HG02623 (cell line): ENCODE measurements at regions not wholly inside any gene's neighbourhood (a gene's known extent, or its start where the extent isn't known, plus 50 kb on each side); places are given as distances from the start of the nearest gene placed in this dataset.

Experiments used
- ATAC-seq: cut with Tn5 transposase; IDR thresholded peaks from one replicate; pipeline ENCODE4 v1.9.1; 2021; ENCODE audit warnings: moderate library complexity; ENCODE audit not compliant: unreplicated experiment

DNA sequence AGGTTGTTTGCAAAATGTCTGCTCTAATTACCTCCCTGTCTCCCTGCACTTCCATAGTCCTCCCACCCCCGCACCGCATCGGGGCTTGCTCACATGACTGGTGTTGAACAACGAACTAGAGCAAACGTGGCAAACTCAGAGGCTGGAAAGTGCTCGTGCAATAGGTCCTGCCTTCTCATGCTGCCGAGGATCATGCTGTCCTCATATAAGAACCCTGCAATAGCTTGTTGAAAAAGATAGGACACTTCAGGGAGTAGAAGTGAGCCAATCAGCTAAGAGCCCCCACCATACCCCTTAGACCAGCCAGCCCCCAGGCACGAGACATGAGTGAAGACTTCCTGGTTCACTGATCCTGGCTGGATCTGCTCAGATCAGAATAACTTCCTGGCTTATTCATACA, 219.2 kb downstream of the C6orf118 start:
- no peak for ATAC-seq

DNA sequence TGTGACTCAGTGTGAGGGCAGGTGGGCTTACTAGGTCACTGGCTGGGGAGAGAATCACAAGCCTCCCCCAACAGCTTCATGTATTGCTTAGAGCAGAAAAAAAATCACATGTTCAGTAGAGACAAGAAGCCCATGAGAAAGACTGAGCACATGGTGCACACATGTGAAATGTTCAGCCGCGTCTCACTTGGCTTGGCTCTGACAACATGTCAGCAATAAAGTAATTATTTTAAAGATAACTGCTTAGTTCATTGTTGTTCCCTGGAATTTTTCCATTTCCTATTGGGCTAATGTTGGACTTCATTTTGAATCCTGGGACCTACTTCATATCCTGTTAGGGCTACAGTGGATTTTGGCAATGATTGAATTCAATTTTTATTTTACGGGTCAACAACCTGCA, 222.6 kb downstream of the C6orf118 start:
- no peak for ATAC-seq

DNA sequence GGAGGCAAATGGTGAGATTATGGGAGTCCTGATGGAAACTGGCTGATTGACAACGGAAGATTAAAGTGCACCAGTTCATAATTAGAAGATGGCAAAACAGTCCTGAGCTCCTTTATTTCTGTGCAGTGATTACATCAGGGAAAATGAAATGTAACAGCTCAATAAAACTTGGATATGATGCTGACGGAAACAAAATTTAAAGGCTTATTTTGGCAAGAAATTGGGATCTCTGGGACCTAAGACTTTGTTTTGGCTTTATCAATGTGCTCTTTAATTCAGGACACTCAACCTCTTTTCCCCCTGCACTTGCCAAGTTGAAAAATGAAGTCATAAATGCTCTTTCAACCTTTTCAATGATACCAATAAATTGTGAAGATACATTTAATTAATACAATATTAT, 226.8 kb downstream of the C6orf118 start:
- no peak for ATAC-seq

DNA sequence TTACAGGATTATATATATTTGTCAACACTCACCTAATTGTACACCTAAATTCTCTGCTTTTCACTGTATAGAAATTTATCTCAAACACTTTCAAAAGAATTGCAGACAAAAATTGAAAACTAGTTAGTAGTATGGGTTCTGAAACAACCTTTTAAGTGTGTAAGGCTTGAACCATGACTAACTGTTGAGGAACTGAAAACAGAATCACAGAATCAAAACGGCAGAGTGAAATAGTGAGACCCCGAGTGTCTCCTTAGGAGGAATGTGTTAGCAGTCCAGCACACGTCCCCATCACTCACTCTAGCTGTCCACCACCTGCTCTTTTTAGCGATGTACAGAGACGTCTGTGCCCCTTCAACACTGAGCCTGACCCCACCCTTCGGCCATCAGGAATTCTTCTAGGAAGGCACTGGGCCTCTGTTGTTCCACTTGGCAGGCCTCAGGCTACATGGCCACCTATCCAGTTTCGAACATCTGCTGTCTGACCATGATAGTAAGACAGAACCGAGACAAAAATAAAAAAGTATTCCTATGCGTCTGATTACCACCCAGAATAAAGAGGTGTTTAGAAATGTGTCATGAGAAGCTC, 227.4 kb downstream of the C6orf118 start:
- ATAC-seq, result no peak

DNA sequence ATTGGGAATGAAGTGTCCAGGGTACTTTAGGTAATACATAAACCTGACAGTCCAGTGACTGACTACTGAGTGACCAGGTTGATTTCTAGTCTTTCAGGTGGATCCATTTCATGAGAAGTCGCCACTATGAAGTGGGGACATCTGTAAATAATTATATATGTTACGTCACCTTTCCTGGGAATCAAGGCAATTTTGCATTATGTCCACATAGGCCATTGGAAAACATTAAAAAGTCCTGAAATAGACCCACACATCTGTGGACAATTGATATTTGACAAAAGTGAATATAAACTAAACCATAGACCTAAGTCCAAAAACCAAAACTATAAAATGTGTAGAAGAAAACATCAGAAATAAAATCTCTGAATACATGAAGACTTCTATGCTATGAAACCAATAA, 231.5 kb downstream of the C6orf118 start:
- ATAC-seq, result no peak

DNA sequence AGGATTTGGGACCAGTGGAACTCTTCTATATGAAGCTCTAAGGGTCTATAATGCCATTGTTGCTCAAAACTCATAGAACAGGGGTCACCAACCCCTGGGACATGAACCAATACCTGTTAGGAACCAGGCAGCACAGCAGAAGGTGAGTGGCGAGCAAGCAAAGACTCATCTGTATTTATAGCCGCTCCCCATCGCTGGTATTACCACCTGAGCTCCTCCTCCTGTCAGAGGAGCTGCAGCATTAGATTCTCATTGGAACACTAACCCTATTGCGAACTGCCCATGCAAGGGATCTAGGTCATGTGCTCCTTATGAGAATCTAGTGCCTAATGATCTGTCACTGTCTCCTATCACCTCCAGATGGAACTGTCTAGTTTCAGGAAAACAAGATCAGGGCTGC, 237.5 kb downstream of the C6orf118 start:
- no peak for ATAC-seq

DNA sequence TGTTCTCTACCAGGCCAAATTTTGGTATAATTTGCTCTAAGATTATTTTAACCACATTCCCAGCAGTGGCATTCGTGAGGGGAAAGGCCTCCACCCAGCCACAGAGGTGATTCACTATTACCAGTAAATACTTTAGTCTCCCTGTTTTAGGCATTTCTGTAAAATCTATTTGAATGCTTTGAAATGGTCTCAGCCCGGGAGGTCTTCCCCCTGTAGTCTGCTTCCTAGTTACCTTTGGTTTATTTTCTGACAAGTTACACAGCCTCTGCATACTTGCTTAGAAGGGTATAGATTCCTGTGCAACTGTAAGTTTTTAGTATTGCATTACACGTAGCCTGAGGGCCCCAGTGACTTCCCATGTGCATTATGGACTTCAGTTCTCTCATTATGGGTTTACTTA, 248.7 kb downstream of the C6orf118 start:
- no peak for ATAC-seq

DNA sequence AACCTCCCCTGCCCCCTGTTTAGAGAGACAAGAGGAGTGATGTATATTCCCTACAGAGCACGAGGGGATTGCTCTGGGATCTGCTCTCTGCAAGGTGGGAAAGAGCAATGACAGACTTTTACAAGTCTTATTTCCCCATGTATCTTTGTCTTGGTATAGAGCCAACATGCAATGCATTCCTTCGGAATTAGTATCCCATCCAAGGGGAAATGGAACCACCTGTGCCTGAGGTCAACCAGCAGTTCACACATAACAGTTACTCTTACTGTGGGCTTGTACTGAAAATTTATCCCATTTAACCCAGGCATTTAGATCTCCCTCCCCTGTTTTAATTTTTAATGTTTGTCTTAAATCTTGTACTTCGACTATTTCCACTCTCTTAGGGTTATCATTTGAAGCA, 250.4 kb downstream of the C6orf118 start:
- no peak for ATAC-seq

DNA sequence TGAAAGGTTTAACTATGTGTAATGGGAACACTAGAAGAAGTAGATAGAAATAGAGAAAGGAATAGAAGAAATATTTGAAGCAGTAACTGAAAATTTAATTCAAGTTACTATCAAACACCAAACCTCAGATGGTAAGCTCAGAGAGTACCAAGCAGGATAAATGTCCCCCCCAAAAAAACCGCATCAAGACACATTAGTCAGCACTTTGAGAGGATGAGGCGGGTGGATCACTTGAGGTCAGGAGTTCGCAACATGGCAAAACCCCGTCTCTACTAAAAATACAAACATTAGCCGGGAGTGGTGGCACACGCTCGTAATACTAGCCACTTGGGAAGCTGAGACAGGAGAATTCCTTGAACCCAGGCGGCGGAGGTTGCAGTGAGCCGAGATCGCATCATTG, 253.1 kb downstream of the C6orf118 start:
- ATAC-seq, result no peak

DNA sequence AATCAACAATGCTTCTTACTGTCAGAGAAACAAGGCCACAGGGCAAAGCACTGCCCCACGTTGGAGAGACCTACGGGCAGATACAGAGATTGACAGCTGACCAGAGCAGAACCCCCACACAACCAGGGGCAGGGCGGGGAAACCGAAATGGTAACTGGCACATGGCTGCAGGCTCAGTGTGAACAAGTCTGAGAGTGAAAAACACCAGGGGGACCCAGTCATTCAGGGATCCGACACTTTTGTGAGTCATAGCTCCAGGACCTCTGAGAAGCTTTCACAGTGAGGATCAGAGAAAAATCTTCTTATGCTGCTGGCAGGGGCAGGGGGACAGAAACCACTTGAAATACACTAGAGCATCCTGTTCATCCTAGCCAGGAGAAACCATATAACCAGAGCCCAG, 254.2 kb downstream of the C6orf118 start:
- ATAC-seq, result no peak

DNA sequence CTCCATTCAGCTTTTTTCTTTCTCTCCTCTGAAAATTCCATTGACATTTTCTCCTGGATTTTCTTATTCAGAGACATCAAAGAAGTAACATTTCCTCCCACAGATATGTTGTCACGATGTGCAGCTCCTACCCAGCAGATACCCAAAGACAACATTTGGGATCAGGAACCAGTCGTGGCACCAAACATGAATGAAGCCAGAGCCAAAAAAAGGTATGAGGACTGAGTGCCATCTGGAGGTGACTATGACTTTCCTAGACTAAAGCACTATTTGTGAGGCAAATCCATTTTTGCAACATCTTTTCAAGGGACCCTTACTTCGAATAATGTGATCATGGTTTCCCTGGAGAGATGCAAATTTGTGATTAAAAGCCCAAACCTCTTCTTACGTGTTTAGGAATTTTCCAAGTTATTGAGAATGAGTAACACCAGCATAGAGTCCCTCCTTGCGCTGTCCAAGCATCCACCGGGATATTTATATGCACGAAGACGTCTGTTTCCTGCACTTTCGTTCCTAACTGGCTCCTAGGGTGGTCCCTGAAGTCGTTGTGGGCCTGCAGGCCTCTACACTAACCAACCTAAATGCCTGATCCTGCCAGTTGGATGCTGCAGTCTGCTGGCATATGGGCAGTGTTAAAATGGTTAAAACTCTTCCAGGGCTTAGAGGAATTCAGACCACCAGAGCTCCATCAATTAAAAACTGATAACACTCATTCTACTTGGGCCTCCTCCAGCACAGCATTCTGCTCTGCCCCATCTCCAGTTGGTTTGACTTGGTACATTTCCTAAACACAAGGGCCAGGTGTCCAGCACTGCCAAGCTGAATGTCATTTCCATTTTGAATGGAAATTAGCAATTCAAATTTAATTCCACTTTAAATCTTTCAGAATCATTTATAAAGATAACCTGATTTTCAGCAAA, 256.6 kb downstream of the C6orf118 start:
- no peak for ATAC-seq

DNA sequence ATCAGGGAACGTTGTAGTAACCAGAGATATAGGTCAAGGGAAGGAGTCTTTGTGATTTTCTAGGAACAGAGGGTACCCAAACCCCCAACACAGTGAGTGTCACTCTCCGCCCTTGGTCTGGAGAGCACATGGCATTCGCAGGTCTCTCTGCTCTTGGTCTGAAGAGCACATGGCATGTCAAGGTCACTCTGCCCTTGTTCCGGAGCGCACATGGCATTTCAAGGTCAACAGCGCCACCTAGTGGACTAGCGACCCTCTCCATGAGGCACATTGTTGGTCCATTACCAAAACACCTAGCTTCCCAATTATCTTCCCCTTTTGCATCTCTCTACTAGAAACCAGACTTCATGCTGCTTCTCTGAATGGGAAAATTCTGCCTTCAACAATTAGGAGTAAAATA, 260.0 kb downstream of the C6orf118 start:
- no peak for ATAC-seq

DNA sequence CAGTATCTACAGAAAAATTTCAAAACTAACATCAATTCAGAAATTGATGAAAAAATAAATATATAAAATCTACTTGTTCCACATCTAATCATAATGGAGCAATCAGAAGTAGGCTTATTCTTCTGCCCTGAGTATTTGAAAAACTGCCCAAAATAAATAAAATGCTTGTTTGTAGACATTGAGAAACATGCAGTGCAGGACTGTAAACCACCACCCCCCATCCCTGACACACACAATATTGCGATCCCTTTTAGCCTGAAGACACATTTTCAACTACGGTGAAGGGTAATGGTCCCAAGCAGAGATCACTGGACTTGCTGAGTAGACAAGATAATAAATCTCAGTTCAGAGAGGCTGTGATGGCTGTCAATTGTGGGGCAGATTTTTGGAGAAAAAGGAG, 261.5 kb downstream of the C6orf118 start:
- no peak for ATAC-seq

DNA sequence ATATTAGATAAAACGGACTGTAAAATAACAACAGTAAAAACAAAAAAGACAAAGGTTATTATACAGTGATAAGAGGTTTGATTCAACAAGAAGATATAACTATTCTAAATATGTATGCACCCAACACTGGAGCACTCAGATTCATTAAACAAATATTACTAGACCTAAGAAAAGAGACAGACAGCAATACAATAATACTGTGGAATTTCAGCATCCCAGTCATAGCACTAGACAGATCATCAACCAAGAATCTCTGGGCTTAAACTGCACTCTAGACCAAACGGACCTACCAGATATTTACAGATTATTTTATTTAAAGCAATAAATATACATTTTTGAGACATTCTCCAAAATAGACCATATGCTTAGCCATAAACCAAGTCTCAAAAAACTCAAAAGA, 263.8 kb downstream of the C6orf118 start:
- no peak for ATAC-seq

DNA sequence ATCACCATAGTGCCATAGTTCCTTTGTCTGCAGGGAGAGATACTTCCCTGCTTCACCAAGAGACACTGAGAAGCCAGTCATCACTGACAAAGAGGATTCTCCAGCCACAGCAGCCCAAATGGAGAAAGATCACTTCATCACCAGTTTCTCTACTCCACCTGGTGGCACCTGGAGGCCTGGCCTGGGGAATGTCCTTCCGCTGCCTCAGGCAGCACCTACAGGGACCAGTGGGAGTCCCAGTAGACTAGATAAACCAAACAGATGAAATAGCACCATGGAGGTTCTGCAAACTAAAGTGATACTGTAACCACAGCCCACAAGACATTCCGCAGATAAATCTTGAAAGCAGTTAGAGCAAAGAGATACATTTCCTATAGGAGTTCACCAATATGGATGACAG, 266.5 kb downstream of the C6orf118 start:
- ATAC-seq, result no peak

DNA sequence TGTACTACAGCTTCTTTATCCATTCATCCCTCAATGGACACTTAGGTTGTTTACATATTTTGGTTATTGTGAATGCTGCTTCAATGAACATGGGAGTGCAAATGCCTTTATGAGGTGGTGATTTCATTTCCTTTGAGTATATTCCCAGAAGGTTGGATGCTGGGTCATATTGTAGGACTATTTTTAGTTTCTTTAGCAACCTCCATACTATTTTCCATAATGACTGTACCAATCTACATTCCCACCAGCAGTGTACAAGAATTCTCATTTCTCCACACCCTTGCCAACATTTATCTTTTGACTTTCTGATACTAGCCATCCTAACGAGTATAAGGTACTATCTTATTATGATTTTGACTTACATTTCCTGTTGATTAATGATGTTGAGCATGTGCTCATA, 269.0 kb downstream of the C6orf118 start:
- no peak for ATAC-seq

DNA sequence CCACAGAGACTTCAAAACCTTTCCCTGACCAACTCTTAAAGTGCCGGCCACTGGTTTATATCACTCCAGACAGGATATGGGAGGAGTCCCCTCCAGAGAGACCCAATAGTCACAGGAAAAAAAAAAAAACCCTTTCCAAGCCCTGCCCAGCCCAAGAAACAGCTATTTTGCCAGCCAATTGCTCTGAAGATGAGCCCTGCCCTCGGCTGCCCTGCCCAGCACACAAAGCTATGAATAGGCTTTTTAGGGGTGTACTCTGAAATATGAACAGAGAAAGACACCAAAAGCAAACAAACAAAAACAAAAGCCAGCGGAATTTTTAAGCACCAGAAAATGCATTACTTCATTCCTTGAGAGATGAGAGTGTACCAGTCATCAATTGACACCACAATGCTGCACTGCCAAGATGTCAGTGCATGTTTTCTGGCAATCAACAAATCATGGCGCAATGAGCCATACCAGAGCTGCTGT, 275.1 kb downstream of the C6orf118 start:
- no peak for ATAC-seq

DNA sequence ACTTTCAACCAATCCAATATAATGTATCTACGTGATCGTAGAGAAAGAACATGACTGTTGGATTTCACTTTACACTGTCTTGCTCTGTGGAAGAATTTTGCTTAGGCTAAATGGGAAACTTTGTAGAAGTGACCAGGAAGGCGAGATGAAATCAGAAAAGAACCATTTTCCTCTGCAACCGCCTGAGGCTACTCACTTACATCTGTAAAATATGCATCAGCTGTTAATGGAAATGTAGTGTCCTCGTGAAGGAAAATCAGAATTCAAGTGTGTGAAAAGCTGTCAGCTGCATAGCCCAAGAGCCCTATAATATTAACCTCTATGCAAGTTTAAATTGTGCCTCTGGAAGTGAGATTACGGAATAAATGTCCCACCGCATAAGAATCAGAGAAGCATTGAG, 277.9 kb downstream of the C6orf118 start:
- no peak for ATAC-seq

DNA sequence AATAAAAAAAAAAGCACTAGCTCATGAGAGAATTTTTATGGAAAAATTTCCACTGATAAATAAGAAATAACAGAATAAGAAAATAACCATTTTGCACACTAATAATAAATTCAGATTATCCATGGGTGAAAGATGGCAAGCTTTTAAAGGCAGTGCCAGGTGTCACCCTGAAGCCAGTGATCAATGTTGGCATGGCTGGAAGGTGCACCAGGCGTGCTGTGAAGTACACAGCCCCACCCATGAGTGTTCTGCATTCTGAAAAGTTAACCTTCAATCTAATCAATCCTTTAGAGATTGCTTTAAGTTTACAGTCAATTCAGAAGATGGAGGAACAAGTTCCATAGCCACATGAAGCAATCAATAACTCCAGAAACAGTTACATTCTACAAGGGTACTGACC, 284.4 kb downstream of the C6orf118 start:
- ATAC-seq, result no peak

DNA sequence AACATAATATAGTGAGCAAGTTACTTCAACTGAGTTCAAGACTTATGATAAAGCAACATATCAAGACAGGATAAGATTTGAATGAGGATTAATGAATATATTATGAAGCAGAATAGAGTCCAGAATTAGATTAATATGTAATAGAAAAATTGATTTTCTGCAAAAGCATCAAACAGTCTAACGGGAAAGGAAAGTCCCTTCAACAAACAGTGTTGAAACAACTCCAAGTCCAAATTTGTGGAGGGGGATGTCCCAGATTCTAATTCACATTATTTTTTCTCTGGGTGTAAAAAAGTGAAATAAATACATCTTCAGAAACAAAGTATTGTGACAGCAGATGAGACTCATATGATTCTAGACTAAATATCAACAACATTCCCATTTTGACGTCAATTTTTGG, 289.7 kb downstream of the C6orf118 start:
- ATAC-seq, result no peak

DNA sequence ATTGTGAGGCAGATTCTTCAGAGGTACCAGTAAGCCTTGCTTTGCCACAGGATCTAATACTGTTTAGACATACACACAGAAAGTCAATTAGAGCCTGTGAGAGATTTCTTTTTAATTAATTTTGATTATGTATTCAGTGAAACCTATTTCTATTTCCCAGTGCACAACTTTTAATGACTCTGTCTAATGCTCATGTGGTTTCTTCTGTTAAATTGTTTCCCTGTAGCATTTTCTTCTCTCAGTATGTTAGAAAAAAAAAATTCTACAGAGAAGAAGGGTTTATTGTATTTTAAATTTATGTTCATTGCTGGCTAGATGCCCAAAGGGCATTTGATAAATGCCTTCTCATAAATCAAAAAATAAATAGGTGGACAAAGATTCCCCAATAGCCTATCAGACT, 293.7 kb downstream of the C6orf118 start:
- ATAC-seq, result no peak

DNA sequence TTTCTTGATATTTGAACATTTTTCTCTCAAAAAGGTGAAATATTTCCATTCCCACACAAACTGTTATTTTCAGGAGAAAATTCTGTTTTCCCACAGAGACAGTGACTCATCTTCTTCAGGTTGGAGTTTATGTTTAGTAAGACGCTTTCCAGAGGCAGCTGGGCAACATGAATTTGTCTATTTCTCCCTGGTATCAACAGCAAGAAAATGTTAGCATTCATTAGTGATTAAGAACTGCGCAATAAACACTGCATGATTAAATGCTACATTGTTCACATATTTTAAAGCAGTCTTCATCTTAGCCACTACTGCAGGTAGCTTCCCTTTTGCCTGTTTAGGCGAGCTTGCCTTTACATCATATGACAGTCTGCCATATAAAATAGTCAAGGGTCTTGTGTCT, 295.7 kb downstream of the C6orf118 start:
- no peak for ATAC-seq

DNA sequence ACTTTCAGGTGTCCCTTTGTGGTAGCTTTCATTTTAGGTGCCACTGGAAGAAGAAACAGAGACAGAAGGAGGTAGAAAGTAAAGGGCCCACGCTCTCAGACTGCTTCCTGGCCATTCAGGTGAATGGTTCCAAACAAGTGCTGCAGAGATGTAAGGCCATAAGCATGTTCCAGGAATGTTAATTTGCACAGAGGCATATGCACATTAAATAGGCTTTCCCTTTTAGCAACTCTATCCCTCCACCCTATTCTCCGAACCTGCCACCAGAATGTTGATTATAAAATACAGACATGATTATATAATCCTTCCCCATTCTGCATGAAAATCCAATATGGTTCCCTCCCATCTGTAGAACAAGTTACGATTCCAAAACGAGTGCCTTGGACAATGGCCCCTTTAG, 297.2 kb downstream of the C6orf118 start:
- ATAC-seq, result no peak
